ENCODE measurements at regions not wholly inside any gene's neighbourhood (a gene's known extent, or its start where the extent isn't known, plus 50 kb on each side); places are given as distances from the start of the nearest gene placed in this dataset.

DNA sequence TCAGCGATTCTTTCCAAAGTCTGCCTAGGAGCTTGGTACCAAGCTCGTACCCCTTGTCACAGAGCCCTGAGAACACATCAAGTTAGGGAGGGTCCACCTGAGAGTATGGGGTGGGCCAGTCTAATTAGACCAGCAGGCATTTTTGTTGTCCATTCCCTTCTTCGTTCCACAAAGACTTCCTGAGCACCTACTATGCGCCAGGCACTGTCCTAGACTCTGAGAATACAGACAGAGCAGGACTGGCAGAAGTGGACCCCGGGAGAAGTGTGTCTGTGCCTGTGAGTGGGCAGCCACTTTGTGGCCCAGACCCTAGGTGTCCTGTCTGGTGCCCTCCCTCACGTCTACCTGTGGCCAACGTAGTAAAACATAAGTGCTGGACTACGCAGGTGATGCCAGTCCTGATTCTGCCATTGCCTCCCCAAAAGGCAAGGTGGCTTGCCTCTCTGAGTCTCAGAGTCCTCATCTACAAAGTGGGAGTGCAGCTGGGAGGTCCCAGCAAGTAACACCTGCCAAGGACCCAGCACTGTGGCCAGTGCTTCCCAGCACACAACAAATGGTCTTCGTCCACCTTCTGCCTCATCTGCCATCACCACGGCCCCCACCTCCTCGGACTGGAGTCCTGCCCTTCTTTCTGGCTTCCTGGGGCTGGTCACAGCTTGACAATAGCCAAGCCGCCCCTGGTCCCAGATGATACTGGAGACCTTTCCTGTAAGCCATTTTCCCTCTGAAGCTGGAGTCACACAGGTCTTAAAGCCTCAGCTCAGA is 54.3 kb upstream of the DUSP5 start:
- no peaks in the 10 kb centered on the region for H3K27me3 ChIP-seq (ENCODE audit: control insufficient read depth, insufficient read depth, low read length)
- no peak for DNase-seq
- H3K4me3 ChIP-seq (ENCODE audit: insufficient read depth, low read depth, low read length): no peak overlapping the region
- H3K36me3 ChIP-seq (replicated peaks; ENCODE audit: control insufficient read depth, insufficient read depth, low read length): no peaks in the 10 kb centered on the region

DNA sequence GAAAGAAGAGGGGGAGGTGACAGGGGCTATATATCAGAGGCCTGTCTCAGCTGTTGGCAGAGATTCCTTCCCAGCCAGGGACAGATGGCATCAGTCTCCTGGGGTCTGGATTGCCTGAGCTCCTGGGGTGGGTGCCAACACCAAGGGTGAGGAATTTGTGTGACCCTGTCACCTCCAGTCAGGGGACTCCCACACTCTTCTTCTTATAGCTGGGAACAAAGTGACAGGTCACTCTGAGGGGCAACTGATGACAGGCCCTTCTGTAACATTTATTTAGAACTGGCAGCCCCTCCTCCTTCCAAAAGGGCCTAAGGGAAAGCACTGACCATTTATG is 53.7 kb upstream of the DUSP5 start:
- Histone ChIP-seq H3K4me3 (ENCODE audit: insufficient read depth, low read depth, low read length) (no peak overlapping the region), H3K36me3 (replicated peaks; ENCODE audit: control insufficient read depth, insufficient read depth, low read length) (no peaks in the 10 kb centered on the region), H3K27me3 (ENCODE audit: control insufficient read depth, insufficient read depth, low read length) (no peaks in the 10 kb centered on the region)
- no peak for DNase-seq

DNA sequence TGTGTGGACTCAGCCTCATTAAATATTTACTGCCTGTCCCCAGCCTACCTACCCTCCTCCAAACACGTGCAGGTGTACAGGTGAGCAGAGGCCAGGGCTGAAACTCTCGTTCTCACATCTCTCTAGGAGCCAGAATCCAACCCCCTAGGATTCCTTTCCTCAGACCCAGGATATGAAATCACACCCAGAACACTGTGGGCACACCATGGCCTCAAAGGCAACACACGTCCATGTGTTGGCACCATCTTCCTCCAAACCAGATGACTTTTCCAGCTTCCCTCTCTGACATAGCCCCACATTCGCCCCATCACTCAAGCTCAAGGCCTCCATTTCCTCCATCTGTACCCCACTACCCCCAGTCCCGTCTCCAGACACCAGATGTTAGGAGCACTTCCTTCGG is 51.8 kb upstream of the DUSP5 start:
- Histone ChIP-seq H3K36me3 (replicated peaks; ENCODE audit: control insufficient read depth, insufficient read depth, low read length) (no peaks in the 10 kb centered on the region), H3K4me3 (ENCODE audit: insufficient read depth, low read depth, low read length) (no peak overlapping the region), H3K27me3 (ENCODE audit: control insufficient read depth, insufficient read depth, low read length) (no peaks in the 10 kb centered on the region)
- DNase-seq: no peak

DNA sequence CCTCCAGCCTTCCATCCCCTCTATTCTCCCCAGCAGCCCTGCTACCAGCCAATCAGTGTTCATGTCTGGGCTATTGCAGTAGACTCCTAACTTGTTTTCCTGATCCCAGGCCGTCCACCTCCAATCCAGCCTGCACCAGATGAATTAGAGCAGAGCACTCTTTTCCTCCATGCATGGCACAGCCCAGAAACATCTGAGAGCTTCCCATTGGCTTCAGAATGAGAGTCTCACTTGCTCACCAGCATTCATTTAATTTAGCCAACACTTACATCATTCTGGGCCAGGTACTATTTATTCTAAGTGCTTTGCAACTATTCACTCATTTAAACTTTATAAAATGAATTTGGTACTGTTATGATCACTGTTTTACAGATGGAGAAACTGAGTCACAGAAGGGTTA is 51.4 kb upstream of the DUSP5 start:
- Histone ChIP-seq H3K4me3 (ENCODE audit: insufficient read depth, low read depth, low read length) (no peak overlapping the region), H3K36me3 (replicated peaks; ENCODE audit: control insufficient read depth, insufficient read depth, low read length) (no peaks in the 10 kb centered on the region), H3K27me3 (ENCODE audit: control insufficient read depth, insufficient read depth, low read length) (no peaks in the 10 kb centered on the region)
- no peak for DNase-seq

DNA sequence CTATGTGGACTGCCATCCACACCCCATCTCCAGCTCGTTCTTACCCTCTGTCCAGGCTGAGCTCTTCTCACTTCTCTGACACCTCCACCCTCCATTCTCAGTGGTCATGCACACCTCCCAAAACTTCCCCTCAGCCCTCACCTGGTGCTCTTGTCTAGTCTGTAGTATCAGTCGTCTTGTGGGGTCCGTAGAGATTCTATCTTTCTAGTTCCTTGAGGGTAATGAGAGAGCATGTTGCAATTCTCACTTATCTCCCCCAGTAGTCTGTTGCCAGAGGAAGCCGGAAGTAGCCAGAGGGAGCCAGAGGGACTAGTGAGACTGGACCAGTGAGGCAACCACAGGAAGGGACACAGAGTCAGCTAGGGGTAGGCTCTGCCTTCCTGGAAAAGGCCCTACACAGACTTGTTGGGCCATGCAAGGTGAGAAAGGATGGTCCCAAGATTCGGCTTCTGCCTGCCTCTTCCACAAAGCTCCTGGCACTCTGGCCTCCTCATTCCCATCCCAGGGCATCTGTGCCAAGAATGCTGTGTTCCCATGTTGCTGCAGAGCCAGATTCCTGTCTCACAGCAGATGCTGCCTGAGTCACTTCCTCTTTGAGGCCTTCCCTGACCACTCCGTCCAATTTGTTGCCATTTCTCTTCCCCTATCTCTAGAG is 50.6 kb upstream of the DUSP5 start:
- H3K27me3 ChIP-seq (ENCODE audit: control insufficient read depth, insufficient read depth, low read length): no peaks in the 10 kb centered on the region
- DNase-seq: no peak
- no peak overlapping the region for H3K4me3 ChIP-seq (ENCODE audit: insufficient read depth, low read depth, low read length)
- H3K36me3 ChIP-seq (replicated peaks; ENCODE audit: control insufficient read depth, insufficient read depth, low read length): no peaks in the 10 kb centered on the region

DNA sequence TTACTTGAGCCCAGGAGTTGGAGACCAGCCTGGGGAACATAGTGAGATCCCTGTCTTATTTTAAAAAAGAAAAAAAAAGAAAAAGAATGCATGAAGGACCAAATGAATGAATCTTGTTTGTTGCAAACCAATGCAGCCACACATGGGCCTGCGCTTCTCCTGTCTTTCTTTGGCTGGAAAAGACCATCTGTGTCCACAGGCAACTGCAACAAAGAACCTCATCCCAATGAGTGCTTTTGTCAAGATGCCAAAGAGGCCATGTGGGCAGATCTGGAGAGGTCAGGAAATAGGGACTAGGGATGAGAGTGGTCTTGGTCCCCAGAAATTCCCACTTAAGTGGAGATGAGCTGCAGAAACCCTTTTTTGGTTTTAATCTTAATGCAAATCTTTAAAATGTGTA is 49.8 kb upstream of the DUSP5 start:
- H3K4me3 ChIP-seq (ENCODE audit: insufficient read depth, low read depth, low read length): no peak overlapping the region
- H3K36me3 ChIP-seq (replicated peaks; ENCODE audit: control insufficient read depth, insufficient read depth, low read length): no peaks in the 10 kb centered on the region
- no peak for DNase-seq
- no peaks in the 10 kb centered on the region for H3K27me3 ChIP-seq (ENCODE audit: control insufficient read depth, insufficient read depth, low read length)

Measured in H7 (cell line).